GM18508 (cell line): ENCODE measurements at regions not wholly inside any gene's neighbourhood (a gene's known extent, or its start where the extent isn't known, plus 50 kb on each side); places are given as distances from the start of the nearest gene placed in this dataset.
"Not testable (repeated sequence)": the region's sequence is repeated elsewhere in the genome, so short reads cannot be mapped to it uniquely, and the experiment has no call there.

Source experiments
- ATAC-seq: cut with Tn5 transposase; IDR thresholded peaks from one replicate; pipeline ENCODE4 v1.9.1; 2021; ENCODE audit warnings: moderate number of reproducible peaks; ENCODE audit not compliant: insufficient read depth, unreplicated experiment

GRCh38 chr5:128711216-128711615 is 173.2 kb upstream of the FBN2 start:
- no peak for ATAC-seq

DNA sequence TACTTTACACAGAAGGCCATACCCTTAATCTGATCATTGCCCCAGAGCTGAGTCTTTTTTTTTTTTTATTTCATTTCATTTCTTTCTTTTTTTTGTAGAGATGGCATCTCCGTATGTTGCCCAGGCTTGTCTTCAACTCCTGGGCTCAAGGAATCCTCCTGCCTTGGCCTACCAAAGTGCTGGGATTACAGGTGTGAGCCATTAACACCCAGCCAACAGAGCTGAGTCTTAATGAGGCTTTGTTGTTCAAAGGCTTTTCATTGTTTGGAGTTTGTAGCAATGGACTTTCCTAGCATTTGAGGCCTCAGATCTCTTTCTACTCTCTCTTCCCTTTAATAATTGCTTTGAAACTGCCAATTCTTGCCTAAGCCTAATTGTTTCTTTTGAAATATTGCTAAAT is 176.5 kb upstream of the FBN2 start:
- ATAC-seq, result no peak

DNA sequence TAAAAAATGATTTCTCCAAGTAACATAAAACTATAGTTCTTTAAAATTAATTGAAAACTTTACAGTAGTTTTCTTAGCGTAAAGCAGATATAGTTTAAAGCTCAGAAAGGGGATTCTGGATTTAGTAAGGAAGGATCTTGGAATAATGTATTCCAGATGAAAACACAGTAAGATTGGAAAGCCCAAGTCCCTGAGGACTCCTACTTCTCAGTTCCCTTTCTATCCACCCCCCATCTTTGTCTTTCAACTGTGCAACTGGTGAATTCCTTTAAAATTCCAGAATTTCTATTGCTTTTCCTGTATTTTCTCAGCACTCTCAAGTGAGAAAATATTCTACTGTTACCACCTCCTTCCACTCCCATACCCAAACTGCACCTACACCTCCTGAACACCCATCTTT is 184.5 kb upstream of the FBN2 start:
- no peak for ATAC-seq

DNA sequence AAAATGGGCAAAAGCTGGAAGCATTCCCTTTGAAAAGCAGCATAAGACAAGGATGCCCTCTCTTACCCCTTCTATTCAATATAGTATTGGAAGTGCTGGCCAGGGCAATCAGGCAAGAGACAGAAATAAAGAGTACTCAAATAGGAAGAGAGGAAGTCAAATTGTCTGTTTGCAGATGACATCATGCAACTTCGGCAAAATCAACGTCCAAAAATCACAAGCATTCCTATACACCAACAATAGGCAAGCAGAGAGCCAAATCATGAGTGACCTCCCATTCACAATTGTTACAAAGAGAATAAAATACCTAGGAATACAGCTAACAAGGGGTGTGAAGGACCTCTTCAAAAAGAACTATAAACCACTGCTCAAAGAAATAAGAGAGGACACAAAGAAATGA is 192.0 kb upstream of the FBN2 start:
- not testable (repeated sequence) for ATAC-seq

DNA sequence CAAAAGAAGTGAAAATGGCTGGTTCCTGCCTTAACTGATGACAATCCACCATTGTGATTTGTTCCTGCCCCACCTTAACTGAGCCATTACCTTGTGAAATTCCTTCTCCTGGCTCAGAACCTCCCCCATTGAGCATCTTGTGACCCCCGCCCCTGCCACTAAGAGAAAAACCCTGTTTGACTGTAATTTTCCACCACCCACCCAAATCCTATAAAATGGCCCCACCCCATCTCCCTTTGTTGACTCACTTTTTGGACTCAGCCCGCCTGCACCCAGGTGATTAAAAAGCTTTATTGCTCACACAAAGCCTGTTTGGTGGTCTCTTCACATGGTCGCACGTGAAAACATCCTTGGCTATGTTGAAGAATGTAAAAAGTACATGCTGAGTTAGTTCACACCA is 197.6 kb upstream of the FBN2 start:
- not testable (repeated sequence) for ATAC-seq

GRCh38 chr5:128736553-128736952 is 198.5 kb upstream of the FBN2 start:
- ATAC-seq, result no peak

DNA sequence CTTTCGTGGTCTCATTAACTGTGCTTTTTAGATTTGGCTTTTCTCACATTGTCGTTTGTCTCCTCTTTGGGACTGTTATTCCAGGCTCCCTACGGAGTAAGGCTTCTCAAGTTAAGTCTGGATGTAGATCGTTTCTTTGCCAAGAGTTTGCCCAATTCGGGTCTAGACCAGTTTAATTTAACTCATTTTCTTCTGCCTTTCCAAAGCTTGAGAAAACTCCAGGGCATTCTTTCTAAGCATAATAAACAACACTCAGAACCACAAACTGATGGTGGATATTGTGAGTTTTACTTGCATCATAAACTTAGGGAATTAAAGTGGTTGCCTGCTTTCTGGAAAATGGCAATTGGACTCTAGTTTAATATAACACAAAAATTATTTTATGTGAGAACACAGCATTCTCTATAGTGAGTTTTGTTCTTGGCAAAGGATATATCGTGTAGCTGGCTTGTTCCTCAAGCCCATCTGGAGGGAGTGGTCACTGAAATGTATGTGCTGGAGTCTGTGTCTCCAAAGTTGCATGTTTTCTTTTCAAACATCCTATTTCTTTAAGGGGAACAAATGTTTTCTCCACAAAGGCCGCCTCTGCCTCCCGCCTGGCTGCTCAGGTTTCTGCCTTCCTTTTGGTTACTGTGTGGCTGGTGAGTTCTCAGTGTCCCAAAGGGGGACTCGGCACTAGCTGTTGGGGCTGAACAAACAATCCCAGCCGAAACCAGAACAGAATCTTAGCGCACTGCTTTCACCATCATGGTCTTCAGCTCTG is 211.3 kb upstream of the FBN2 start:
- ATAC-seq, result no peak

DNA sequence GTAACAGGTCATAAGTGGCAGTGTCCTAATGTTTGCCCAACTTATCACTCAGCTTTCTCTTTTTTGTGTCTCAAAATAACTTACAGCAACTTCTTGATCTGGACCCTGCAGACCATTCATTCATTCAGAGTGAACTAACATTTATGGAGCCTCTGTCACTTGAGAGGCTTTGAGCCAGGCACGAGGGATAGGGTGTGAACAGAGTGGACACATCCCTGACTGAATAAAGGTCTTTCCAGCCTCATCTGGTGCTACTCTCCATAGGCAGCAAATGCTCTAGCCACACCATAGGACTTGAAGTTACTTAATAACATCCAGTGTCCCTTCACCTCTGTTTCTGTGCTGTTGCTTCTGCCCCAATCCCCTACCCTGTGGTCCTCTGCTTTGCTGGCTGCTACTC is 212.1 kb upstream of the FBN2 start:
- no peak for ATAC-seq

GRCh38 chr5:128757196-128757959 is 207.9 kb upstream of the SLC27A6 start:
- no peak for ATAC-seq

DNA sequence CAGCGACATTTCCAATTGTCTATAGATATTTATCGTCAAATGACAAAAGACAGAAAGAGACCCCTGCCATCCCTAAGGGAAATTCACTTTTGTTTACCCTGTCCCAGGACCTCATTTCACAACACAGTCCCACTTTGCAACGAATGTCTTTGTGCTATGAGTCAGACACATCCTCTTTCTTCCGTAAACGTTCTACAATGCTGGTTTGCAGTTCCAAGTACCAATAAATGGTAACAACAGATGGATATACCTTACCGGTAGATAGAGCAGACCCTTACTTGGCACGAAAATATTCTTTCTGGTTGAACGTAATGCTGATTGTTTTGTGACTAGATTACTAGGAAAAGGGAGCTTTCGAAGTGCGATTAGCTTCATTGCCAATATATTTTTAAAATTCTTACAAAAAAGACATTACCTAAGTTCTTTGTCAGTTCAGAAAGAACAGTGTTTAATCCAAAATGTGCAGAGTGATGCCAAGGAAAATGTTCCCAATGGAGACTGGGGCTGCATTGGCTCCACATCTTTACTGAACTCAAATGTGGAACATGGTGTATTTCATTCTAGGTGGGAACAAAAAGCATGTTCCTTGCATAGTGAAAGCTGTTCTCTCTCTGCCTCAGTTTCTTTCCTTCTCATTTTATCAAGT is 202.5 kb upstream of the SLC27A6 start:
- no peak for ATAC-seq

- no peak for ATAC-seq
These were observed 202.0 kb upstream of the SLC27A6 start for GRCh38 chr5:128763321-128763720.

DNA sequence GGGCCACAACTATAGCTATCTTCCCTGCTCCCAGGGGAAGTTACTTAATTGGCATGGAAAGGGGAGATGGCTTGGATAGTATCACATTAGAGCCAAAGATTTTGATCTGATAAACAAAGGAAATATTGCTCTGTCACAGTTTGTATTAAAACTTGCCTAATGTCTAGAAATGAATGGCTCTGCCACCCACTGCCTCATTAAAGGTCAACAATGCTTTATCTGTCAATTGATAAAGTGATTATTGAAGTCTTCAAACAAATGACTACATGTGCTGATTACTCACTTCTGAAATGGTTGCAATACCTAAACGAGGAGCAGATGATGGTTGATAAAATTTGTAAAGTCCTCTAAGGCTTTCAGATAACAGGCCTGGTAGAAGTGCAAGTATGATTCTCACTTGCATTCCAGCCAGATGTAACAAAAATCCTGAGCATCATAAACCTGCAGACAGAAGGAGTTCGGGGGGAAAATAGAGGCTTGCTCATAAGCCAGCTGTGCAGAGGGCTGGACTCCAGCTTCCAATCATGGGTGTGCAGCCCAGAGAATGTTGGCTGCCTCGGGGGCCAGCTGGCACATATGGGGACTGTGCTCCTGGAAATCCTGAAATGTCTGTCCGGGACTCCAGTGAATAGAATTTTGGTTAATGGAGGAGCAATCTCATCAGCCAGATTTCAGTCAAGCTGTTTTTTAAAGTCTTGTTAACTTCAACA is 200.5 kb upstream of the SLC27A6 start:
- no peak for ATAC-seq

- no peak for ATAC-seq
These were observed 199.7 kb upstream of the SLC27A6 start for GRCh38 chr5:128765448-128766061.

- no peak for ATAC-seq
These were observed 198.9 kb upstream of the SLC27A6 start for GRCh38 chr5:128766406-128766805.

DNA sequence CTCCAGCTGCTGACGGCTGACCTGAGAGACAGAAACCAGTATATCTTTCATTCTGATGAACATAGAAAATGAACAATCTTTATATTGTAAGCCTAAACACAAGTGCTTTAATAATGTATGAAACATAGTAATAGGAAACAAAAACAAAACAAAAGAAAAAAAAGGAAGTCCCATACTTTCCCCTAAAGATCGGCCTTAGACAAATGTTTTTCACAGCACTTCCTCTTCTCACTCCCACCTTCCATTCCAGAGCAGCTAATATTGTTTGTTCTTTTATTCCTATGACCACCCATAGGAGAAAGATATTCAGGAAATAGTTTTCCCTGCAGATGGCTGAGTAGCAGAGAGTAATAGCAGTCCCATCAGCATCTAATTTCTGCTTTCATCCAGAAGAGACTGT is 194.4 kb upstream of the SLC27A6 start:
- no peak for ATAC-seq

DNA sequence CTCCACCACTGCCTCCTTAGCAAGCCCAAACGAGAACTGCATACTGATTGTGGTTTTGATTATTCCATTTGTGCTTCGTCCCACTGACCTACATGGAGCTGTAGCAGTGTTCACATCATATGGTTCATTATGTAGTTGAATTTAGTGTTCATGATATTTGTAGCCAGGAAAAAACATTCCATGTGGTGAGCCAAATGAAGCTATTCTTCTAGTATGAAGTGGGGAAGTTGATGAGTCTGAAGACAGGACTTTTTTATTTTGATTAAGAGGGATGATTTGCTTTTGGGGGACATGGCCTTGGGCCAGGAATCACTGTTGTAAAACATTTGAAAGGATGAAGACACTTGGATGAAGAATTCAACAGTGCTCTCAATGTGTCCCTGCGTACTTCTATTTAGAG is 192.9 kb upstream of the SLC27A6 start:
- no peak for ATAC-seq

- no peak for ATAC-seq
These were observed 191.9 kb upstream of the SLC27A6 start for GRCh38 chr5:128773378-128773777.

GRCh38 chr5:128774605-128775004 is 190.7 kb upstream of the SLC27A6 start:
- ATAC-seq, result peak; percentile 43

- no peak for ATAC-seq
These were observed 189.7 kb upstream of the SLC27A6 start for GRCh38 chr5:128775558-128775957.

DNA sequence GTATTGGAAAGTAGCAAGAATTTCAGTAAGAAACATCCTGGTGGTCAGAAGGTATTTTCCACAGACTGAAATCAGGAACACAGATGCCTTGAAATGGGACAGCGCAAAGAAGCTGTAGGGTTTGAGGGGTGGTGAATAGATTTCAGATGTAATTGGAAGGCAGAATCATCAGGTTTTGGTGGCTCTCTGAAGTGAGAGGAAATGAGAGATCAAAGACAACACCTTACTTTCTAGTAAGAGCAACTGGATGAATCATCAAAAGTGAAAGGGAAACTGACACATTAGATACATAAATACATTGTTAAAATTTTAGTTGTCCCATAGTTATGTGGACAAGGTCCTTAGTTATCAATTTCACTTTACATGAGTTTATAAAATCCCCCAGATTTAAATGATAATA is 188.2 kb upstream of the SLC27A6 start:
- ATAC-seq, result peak; percentile 91
